KMS-11 (cell line): ENCODE measurements at regions not wholly inside any gene's neighbourhood (a gene's known extent, or its start where the extent isn't known, plus 50 kb on each side); places are given as distances from the start of the nearest gene placed in this dataset.

ENCODE experiments used
- H2AFZ ChIP-seq: fragments of 200-600 bp; sonication (generic); 2 replicates; pipeline ENCODE4 v1.6.1; 2016; ENCODE audit warnings: antibody characterized with exemption, mixed run types, low read depth
- H3K27ac ChIP-seq: fragments of 200-600 bp; sonication (generic); 2 replicates; pipeline ENCODE4 v1.6.1; 2016; ENCODE audit warnings: mild to moderate bottlenecking, mixed run types
- H3K27me3 ChIP-seq: fragments of 200-600 bp; sonication (generic); 2 replicates; pipeline ENCODE4 v1.6.1; 2017; ENCODE audit warnings: mild to moderate bottlenecking, low read depth, mixed run types, moderate library complexity; ENCODE audit not compliant: insufficient read depth
- H3K36me3 ChIP-seq: fragments of 200-600 bp; sonication (generic); 2 replicates; pipeline ENCODE4 v1.6.1; 2017; ENCODE audit warnings: mild to moderate bottlenecking, mixed run types; ENCODE audit not compliant: insufficient read depth
- H3K4me1 ChIP-seq: fragments of 200-600 bp; sonication (generic); 2 replicates; pipeline ENCODE4 v1.6.1; 2016; ENCODE audit warnings: mild to moderate bottlenecking, low read depth, mixed run types; ENCODE audit not compliant: poor library complexity, severe bottlenecking
- H3K4me2 ChIP-seq: fragments of 200-600 bp; sonication (generic); 2 replicates; pipeline ENCODE4 v1.7.0; 2016; ENCODE audit warnings: mild to moderate bottlenecking, mixed run types
- H3K4me3 ChIP-seq: fragments of 200-600 bp; sonication (generic); IDR thresholded peaks from 2 replicates; pipeline ENCODE4 v1.6.1; 2017; ENCODE audit warnings: low read depth, low read length, mixed read lengths; ENCODE audit not compliant: insufficient read depth
- H3K79me2 ChIP-seq: fragments of 200-600 bp; sonication (generic); 2 replicates; pipeline ENCODE4 v1.6.1; 2016; ENCODE audit warnings: low read depth, mixed run types; ENCODE audit not compliant: insufficient read depth
- H3K9ac ChIP-seq: fragments of 200-600 bp; sonication (generic); 2 replicates; pipeline ENCODE4 v1.6.1; 2016; ENCODE audit warnings: mild to moderate bottlenecking, mixed run types
- H4K20me1 ChIP-seq: fragments of 200-600 bp; sonication (generic); 2 replicates; pipeline ENCODE4 v1.6.1; 2016; ENCODE audit warnings: mild to moderate bottlenecking, mixed run types; ENCODE audit not compliant: insufficient read depth
- TF ChIP-seq, protein P1 (sequence below): fragments of 200-600 bp; sonication (generic); conservative IDR thresholded peaks from 2 replicates; pipeline ENCODE4 v1.6.1; 2017; ENCODE audit warnings: low read depth, mild to moderate bottlenecking, antibody characterized with exemption, low read length, moderate library complexity, mixed read lengths

GRCh38 chr5:57566914-57567313 is 84.3 kb upstream of the ACTBL2 start:
- no peak overlapping the region for H3K4me3 ChIP-seq
- no peak overlapping the region for H2AFZ ChIP-seq
- no peaks in the 10 kb centered on the region for H3K4me1 ChIP-seq
- H3K9ac ChIP-seq = no peak overlapping the region
- no peak overlapping the region for H3K27ac ChIP-seq
- H3K36me3 ChIP-seq = no peaks in the 10 kb centered on the region
- no peak overlapping the region for H3K4me2 ChIP-seq
- no peaks in the 10 kb centered on the region for H3K27me3 ChIP-seq
- H4K20me1 ChIP-seq = no peaks in the 10 kb centered on the region
- no peaks in the 10 kb centered on the region for H3K79me2 ChIP-seq
- TF ChIP-seq, protein P1, sequence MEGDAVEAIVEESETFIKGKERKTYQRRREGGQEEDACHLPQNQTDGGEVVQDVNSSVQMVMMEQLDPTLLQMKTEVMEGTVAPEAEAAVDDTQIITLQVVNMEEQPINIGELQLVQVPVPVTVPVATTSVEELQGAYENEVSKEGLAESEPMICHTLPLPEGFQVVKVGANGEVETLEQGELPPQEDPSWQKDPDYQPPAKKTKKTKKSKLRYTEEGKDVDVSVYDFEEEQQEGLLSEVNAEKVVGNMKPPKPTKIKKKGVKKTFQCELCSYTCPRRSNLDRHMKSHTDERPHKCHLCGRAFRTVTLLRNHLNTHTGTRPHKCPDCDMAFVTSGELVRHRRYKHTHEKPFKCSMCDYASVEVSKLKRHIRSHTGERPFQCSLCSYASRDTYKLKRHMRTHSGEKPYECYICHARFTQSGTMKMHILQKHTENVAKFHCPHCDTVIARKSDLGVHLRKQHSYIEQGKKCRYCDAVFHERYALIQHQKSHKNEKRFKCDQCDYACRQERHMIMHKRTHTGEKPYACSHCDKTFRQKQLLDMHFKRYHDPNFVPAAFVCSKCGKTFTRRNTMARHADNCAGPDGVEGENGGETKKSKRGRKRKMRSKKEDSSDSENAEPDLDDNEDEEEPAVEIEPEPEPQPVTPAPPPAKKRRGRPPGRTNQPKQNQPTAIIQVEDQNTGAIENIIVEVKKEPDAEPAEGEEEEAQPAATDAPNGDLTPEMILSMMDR = no peak

GRCh38 chr5:57561231-57561842 is 78.7 kb upstream of the ACTBL2 start:
- Histone ChIP-seq H4K20me1 (no peaks in the 10 kb centered on the region), H3K9ac (no peak overlapping the region)
- TF ChIP-seq, protein P1 = no peak

DNA sequence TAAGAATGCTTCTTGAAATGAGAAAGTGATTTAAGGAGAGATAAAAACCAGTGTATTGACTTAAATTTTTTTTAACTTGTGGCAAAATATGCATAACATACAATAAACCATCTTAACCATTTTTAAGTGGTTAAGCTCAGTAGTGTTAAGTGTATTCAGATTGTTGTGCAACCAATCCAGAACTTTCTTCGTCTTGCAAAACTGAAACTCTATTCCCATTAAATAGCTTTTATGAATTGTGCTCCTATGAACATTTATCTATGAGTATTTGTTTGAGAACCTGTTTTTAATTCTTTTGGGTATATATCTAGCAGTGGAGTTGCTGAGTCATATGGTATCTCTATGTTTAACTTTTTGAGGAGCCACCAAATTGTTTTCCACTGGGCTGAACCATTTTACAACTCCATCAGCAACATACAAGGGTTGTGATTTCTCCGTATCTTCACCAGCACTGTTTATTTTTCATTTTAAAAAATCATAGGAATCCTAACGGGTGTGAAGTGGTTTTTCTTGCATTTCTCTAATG is 76.6 kb upstream of the ACTBL2 start:
- Histone ChIP-seq H3K27me3 (no peaks in the 10 kb centered on the region), H3K9ac (no peak overlapping the region), H3K4me2 (no peak overlapping the region), H2AFZ (no peak overlapping the region), H3K4me3 (no peak overlapping the region), H4K20me1 (no peaks in the 10 kb centered on the region), H3K27ac (no peak overlapping the region), H3K4me1 (no peaks in the 10 kb centered on the region), H3K79me2 (no peaks in the 10 kb centered on the region), H3K36me3 (no peaks in the 10 kb centered on the region)
- TF ChIP-seq, protein P1 = no peak

More at GRCh38 chr5:57561231-57561842, 78.7 kb upstream of the ACTBL2 start:
- no peak overlapping the region for H3K27ac ChIP-seq
- H2AFZ ChIP-seq = no peak overlapping the region
- H3K4me3 ChIP-seq = no peak overlapping the region
- H3K27me3 ChIP-seq = no peaks in the 10 kb centered on the region
- H3K79me2 ChIP-seq = no peaks in the 10 kb centered on the region
- H3K4me1 ChIP-seq = no peaks in the 10 kb centered on the region
- no peak overlapping the region for H3K4me2 ChIP-seq
- no peaks in the 10 kb centered on the region for H3K36me3 ChIP-seq

- Histone ChIP-seq H3K4me3 (no peak overlapping the region), H4K20me1 (no peaks in the 10 kb centered on the region), H3K27ac (no peak overlapping the region), H3K27me3 (no peaks in the 10 kb centered on the region), H3K4me2 (no peak overlapping the region), H2AFZ (no peak overlapping the region), H3K9ac (no peak overlapping the region), H3K36me3 (no peaks in the 10 kb centered on the region), H3K4me1 (peaks cover 14% of the 10 kb centered on the region), H3K79me2 (no peaks in the 10 kb centered on the region)
- TF ChIP-seq, protein P1 = no peak
Measured at GRCh38 chr5:57552033-57552432, 69.4 kb upstream of the ACTBL2 start.
